ENCODE measurements at regions not wholly inside any gene's neighbourhood (a gene's known extent, or its start where the extent isn't known, plus 50 kb on each side); places are given as distances from the start of the nearest gene placed in this dataset.

- in situ Hi-C loops (cut with HindIII; ENCODE audit: low pct_unique_long_range_greater_than_20kb, low sequenced_read_pairs): no loop called here
- TF ChIP-seq POLR2AphosphoS5 (IDR thresholded peaks at IDR 0.05; ENCODE audit: low read depth, low read length) (no peak), REST (IDR thresholded peaks at IDR 0.05; ENCODE audit: insufficient read depth in 1 of 2, low read depth in 2 of 2, low read length in 1 of 2) (no peak), CTCF (IDR thresholded peaks at IDR 0.05) (no peak)
Observed at GRCh38 chr4:27472364-27472763, 611.7 kb downstream of the STIM2 start.

DNA sequence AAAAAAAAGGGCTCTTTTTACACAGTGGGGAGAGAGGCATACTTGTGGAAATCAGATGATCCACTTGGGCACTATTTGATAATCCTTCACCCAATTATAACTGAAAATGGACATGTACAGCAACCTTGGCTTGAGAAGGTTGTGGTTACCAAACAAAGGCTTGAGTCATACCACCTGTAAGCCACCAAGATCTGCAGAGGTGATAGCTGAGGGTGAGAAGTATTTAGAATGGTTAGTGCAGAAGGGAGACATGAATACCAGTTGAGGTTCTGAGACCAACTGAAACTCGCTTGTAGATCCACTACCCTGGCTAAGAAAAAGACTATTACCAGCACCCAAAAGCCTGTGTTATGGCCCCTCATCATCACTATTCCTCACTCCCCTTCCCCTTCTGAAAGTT lies 614.0 kb downstream of the STIM2 start:
- ATAC-seq: no peak
- H3K4me3 ChIP-seq (ENCODE audit: low read depth in 2 of 2, low read length in 2 of 2): no peak overlapping the region
- ChIA-PET CTCF (no interaction called here), POLR2A (no interaction called here)
- H3K9me3 ChIP-seq (ENCODE audit: control insufficient read depth, insufficient read depth, low read depth, low read length): no peaks in the 10 kb centered on the region
- H3K36me3 ChIP-seq (ENCODE audit: control insufficient read depth, insufficient read depth, low read length): no peaks in the 10 kb centered on the region; the same call in 1 of the 2 replicates
- TF ChIP-seq TCF7L2 (IDR thresholded peaks at IDR 0.05; ENCODE audit: low read depth, low read length) (no peak), REST (IDR thresholded peaks at IDR 0.05; ENCODE audit: insufficient read depth in 1 of 2, low read depth in 2 of 2, low read length in 1 of 2) (no peak), CTCF (IDR thresholded peaks at IDR 0.05) (no peak), POLR2AphosphoS5 (IDR thresholded peaks at IDR 0.05; ENCODE audit: low read depth, low read length) (no peak), SIN3A (IDR thresholded peaks at IDR 0.05; ENCODE audit: borderline replicate concordance, insufficient read depth, low read depth, low read length) (no peak)
- in situ Hi-C loops (cut with HindIII; ENCODE audit: low pct_unique_long_range_greater_than_20kb, low sequenced_read_pairs): no loop called here
- BruUV-seq (replicated peaks): no TSS peak
- no peak overlapping the region for H3K27ac ChIP-seq (ENCODE audit: low read length)
- intact Hi-C loops (cut with micrococcal nuclease; ENCODE audit: unreplicated experiment): no loop called here
- no peaks in the 10 kb centered on the region for H3K4me1 ChIP-seq (ENCODE audit: control insufficient read depth, insufficient read depth, low read length)
- no peaks in the 10 kb centered on the region for H3K27me3 ChIP-seq (ENCODE audit: control insufficient read depth, insufficient read depth, low read length)
- no peak for DNase-seq (ENCODE audit: low read depth, low spot score)

More at GRCh38 chr4:27472364-27472763, 611.7 kb downstream of the STIM2 start:
- DNase-seq (ENCODE audit: low read depth, low spot score): no peak
- Histone ChIP-seq H3K4me1 (ENCODE audit: control insufficient read depth, insufficient read depth, low read length) (no peaks in the 10 kb centered on the region), H3K4me3 (ENCODE audit: low read depth in 2 of 2, low read length in 2 of 2) (no peak overlapping the region), H3K27ac (ENCODE audit: low read length) (no peak overlapping the region), H3K36me3 (ENCODE audit: control insufficient read depth, insufficient read depth, low read length) (no peaks in the 10 kb centered on the region; the same call in 1 of the 2 replicates), H3K27me3 (ENCODE audit: control insufficient read depth, insufficient read depth, low read length) (no peaks in the 10 kb centered on the region), H3K9me3 (ENCODE audit: control insufficient read depth, insufficient read depth, low read depth, low read length) (no peaks in the 10 kb centered on the region)
- POLR2A ChIA-PET: no interaction called here
- no TSS peak for BruUV-seq (replicated peaks)
- intact Hi-C loops (cut with micrococcal nuclease; ENCODE audit: unreplicated experiment): no loop called here
- CTCF ChIA-PET: no interaction called here
- no peak for ATAC-seq

Data from Panc1 (cell line).